HG02610 (cell line): ENCODE measurements at regions not wholly inside any gene's neighbourhood (a gene's known extent, or its start where the extent isn't known, plus 50 kb on each side); places are given as distances from the start of the nearest gene placed in this dataset.

Experiments
- ATAC-seq: cut with Tn5 transposase; IDR thresholded peaks from one replicate; pipeline ENCODE4 v1.9.1; 2021; ENCODE audit warnings: mild to moderate bottlenecking, moderate library complexity; ENCODE audit not compliant: unreplicated experiment

- no peak for ATAC-seq
Observed at GRCh38 chr3:76753599-76753998, 286.3 kb upstream of the ROBO2 start.

GRCh38 chr3:76754247-76754646, 285.7 kb upstream of the ROBO2 start:
- ATAC-seq: no peak

GRCh38 chr3:76756577-76756976, 283.3 kb upstream of the ROBO2 start:
- no peak for ATAC-seq

- no peak for ATAC-seq
Observed at GRCh38 chr3:76760336-76760735, 279.6 kb upstream of the ROBO2 start.

- ATAC-seq: no peak
Observed at GRCh38 chr3:76765511-76765910, 274.4 kb upstream of the ROBO2 start.

GRCh38 chr3:76768912-76769311, 271.0 kb upstream of the ROBO2 start:
- ATAC-seq: no peak

- ATAC-seq: no peak
Observed at GRCh38 chr3:76776927-76777326, 263.0 kb upstream of the ROBO2 start.

GRCh38 chr3:76788206-76788605, 251.7 kb upstream of the ROBO2 start:
- no peak for ATAC-seq

GRCh38 chr3:76789237-76789636, 250.7 kb upstream of the ROBO2 start:
- no peak for ATAC-seq

GRCh38 chr3:76811418-76811817, 228.5 kb upstream of the ROBO2 start:
- ATAC-seq: no peak

GRCh38 chr3:76812649-76813242, 227.2 kb upstream of the ROBO2 start:
- ATAC-seq: no peak

- ATAC-seq: no peak
Observed at GRCh38 chr3:76815561-76815960, 224.3 kb upstream of the ROBO2 start.

GRCh38 chr3:76820481-76820880, 219.4 kb upstream of the ROBO2 start:
- no peak for ATAC-seq

GRCh38 chr3:76824658-76825240, 215.2 kb upstream of the ROBO2 start:
- ATAC-seq: no peak

GRCh38 chr3:76826861-76827260, 213.0 kb upstream of the ROBO2 start:
- no peak for ATAC-seq

- ATAC-seq: no peak
Observed at GRCh38 chr3:76827701-76828226, 212.1 kb upstream of the ROBO2 start.

- ATAC-seq: no peak
Observed at GRCh38 chr3:76834657-76835056, 205.2 kb upstream of the ROBO2 start.

GRCh38 chr3:76841747-76842146, 198.2 kb upstream of the ROBO2 start:
- no peak for ATAC-seq

- no peak for ATAC-seq
Observed at GRCh38 chr3:76842216-76842615, 197.7 kb upstream of the ROBO2 start.

- no peak for ATAC-seq
Observed at GRCh38 chr3:76855451-76855850, 184.4 kb upstream of the ROBO2 start.

- no peak for ATAC-seq
Observed at GRCh38 chr3:76859596-76859995, 180.3 kb upstream of the ROBO2 start.

GRCh38 chr3:76864355-76864754, 175.5 kb upstream of the ROBO2 start:
- ATAC-seq: no peak
